GM21447 (cell line): ENCODE measurements at regions not wholly inside any gene's neighbourhood (a gene's known extent, or its start where the extent isn't known, plus 50 kb on each side); places are given as distances from the start of the nearest gene placed in this dataset.
"Not testable (repeated sequence)": the region's sequence is repeated elsewhere in the genome, so short reads cannot be mapped to it uniquely, and the experiment has no call there.

Experiments used
- ATAC-seq: cut with Tn5 transposase; IDR thresholded peaks from one replicate; pipeline ENCODE4 v1.9.1; 2021; ENCODE audit not compliant: unreplicated experiment

DNA sequence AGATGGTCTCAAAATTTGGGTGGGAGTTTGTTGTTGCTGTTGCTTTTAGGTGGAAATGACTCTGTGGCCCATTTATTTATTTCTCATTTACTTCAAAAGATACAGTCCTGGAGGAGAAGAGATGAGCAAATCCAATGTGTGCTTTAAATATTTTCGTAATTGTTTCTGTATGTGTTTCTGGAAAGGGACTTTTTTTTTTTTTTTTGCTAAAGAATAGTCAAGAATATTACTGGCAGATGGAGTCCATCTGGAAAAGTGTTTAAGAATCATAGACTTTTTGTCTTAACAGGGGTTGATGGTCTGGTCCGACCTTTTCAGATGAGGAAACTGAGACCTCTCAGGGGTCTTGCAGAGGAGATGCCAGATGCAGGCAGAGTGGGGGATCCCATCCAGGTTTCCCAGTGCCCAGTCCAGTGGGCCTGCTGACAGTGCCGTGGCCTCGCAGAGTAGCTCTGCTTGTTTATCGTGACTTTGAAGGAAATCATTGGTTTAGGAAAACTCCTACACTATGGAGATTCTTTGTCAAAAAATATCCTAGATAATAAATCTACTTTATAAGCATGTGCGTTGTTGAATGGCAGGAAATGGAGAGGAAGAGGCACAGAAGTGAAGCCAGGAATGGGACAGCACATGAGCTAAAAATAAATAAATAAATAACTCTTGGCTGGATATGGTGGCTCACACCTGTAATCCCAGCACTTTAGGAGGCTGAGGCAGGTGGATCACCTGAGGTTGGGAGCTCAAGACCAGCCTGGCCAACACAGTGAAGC, 164.3 kb upstream of the SVIL start:
- no peak for ATAC-seq

DNA sequence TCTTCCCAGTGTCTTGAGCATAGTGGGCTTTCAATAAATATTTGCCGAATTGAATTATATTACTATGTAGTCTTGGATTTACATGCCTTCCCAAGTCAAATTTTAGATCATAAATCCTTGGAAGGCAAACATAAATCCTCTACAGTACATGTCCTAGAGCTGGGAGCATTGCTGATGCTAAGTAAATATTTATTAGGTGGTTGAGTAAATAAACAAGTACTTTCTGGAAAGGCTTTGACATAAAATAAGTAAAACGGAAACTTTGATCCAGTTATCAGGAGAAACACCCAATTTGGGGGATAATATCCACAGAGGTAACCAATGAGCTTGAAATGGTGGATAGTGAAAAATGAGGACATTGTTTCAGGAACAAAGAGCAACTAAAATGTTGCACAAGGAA, 162.8 kb upstream of the SVIL start:
- ATAC-seq = no peak

DNA sequence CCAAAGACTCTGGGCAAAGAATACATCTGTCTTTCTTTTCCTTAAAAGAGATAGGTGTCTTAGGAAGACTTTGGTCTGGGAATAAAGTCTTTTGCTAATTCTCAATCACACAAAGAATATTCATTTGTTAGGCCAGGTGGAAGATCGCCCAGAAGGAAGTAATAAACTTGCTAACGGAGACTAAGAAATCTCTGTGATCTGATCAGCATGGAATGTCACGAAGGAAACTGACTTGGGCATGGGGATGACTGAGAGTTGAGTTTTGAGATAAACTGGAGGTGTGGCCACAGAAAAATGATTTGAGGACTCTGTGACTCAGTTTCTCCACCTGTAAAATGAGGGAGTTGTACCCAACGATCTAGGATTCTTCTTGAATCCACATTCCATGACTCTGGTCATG, 161.1 kb upstream of the SVIL start:
- no peak for ATAC-seq

DNA sequence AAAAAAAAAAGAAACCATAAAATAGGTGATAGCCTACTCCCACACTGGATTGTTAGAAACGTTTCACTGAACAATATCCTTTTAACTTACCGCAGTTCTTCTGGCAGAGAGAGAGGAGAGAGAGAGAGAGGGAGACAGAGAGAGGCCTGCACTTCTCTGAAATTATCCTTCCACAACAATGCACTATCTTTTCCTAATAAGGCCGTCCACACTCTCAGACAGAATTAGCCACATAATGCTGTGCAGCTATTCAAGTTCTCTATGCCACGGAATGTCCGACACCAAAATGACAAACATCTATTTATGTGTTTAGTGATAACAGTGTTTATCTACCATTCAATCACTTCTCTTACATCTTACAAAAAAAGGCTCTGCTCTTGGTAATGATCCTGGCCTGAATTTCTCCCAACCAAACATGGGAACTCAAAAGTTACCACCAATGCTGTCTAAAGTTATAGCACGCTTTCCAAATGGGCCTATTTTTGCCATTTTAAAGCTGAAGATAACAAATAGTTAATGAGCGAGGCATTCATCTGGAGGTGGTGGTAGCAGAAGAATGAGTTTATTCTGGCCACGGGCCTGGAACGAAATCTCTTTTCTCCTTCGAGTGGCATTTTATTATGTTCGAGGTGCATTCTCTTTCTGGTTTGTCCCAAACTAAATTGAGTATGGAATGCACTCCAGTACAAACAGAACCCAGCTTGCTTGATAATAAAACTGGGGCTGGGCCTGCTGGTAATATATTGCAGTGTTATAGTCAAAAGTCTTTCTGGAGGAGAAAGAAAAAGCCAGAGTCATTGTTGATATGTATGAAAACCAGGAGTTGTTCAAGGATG, 160.2 kb upstream of the SVIL start:
- no peak for ATAC-seq

DNA sequence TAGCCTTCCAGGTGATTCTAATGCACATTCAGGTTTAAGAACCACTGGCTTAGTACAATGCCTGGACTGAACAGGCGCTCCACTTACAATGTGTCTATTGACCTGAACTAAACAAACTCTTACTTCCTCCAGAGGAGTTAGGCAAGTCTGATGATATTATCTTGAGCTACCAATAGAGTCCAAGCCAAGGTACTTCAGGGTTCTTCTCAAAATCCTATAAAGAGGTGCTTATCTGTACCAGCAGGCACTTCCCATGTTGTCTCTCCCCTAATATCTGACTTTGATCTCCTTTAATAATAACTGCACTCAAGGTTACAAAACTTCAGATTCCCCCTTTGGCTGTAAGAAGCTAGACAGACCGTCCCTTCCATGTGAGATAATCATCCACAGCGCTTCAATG, 157.0 kb upstream of the SVIL start:
- no peak for ATAC-seq

DNA sequence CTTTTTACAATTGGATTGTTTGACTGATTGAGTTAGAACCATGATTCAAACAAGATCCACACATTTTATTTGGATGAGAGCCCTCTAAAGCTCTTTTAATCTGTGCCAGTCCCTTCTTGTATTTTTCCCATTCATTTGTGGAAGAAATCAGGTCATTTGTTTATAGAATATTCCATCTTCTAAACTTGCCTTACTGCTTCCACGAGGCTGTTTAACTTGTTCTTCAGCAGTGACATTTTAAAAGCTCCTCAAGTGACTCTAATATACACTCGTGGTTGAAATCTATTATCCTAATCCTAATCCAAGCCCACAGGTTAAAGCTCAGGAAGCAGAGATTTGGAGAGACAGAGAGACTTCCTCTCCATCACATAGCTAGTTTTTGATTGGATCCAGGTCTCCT, 155.4 kb upstream of the SVIL start:
- ATAC-seq = no peak

DNA sequence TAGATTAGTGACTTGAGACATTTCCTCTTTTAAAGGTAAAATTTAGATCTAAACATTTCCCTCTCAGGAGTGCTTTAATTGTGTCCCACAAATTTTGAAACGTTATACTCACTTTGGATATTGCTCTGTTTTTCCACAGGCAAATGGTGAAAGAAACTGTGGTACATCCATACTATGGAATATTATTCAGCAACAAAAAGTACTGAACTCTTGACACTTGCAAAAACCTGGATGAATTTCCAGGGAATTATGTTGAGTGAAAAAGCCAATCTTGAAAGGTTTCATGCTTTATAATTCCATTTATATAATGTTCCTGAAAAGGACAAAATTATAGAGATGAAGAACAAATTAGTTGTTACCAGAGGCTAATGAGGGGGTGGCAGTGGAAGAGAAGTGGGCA, 153.3 kb upstream of the SVIL start:
- no peak for ATAC-seq

DNA sequence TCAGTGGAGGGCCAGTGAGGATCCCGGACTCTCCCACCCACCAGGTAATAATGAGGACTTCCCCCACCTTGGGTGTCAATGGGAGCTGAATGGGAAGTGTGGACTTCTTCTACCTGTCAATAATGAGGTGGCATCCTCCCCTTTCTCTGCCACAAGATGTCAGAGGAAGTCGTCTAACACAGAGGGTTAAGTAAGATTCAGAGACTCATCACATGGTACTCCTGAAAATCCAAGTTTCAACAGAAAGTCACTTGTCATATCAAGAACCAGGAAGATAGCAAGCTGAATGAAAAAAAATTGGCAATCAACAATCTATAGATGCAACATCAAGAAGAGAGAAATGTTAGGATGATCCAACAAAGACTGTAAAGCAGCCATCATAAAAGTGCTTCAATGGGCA, 150.9 kb upstream of the SVIL start:
- no peak for ATAC-seq

DNA sequence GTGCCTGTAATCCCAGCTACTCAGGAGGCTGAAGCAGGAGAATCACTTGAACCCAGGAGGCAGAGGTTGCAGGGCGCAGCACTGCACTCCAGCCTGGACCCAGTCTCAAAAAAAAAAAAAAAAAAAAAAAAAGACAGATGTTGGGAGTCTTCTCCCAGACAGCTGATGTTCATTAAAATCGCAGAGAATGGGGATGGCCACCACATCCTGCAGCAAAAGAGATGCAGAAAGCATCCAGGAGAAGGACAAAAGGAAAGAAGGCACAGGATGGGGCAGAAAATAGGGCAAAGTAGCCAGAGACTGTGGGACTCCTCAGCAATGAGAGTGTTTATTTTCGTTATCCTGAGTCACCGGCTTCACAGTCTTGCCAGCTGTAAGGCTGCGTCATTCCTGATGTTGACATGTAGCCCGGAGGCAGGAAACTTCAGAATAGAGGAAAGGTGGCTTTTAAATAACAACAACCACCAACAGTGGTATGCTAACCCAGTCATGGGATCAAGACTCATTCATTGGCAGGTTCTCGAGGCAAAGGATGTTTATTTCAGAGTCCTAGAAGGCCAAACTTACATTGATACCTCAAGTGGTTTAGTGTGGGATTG, 149.5 kb upstream of the SVIL start:
- no peak for ATAC-seq

DNA sequence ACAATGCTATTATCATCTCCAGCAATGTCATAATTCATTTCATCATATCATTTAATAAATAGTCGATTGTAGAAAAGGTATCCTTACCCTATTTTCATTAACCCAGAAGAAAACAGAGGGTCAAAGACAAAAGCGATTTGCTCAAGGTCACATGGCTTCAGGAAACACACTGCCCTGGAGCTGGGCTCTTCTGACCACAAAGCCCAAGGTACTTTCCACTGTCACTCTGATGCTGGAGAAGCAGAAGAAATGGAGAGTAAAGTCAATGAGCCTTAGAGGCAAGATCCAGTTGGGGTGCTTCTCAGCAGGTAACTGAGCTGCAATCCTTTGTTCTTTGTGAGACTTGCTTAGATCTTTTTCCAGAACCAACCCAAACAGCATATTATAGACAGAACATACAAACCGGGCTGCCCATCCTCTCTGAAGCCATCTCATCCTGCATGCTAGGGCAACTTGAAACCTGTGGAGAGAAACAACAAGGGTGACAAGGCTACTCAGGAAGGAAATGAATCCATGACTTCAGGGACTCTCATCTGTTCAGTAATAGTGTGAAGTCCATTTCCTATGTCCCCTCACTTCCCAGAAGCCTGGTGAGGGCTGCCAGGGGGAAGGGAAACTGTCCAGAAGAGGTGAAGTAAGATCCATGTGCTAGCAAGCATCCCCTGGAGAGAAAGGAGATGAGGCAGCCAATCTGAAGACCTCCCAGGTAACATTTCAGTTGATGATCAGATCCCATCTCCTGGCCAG, 148.6 kb upstream of the SVIL start:
- ATAC-seq = no peak

DNA sequence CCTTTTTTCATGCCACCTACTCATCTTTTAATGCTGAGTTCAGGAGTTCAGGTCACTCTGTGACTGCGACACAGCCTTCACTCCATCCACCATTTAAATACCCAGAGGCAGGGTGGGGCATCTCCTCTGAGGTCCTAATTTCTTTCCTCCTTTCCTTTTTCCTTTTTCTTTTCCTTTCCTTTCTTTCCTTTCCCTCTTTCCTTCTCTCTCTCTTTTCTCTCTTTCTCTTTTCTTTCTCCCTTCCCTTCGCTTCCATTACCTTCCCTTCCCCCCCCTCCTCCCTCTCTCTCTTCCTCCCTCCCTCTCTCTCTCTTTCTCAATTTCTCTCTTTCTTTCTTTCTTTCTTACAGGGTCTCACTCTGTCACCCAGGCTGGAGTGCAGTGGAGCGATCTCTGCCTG, 145.9 kb upstream of the SVIL start:
- ATAC-seq = no peak

DNA sequence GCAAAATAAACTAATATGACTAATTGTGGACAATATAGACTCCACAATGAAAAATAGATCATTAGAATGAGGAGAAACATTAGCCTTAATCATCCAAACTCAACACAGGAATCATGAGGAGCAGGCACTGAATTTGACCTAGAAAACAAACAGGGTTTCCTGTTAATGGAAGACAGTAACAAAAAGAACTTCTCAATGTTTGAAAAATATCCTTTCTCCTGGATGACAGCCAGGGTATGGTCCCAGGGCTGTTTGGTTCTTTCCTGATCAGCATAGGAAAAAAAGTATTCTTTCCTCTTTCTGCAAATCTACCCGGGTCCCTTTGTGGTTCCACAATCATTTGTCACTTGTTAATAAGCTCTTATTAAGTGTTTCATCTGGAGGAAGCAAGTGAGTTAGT, 145.3 kb upstream of the SVIL start:
- no peak for ATAC-seq

DNA sequence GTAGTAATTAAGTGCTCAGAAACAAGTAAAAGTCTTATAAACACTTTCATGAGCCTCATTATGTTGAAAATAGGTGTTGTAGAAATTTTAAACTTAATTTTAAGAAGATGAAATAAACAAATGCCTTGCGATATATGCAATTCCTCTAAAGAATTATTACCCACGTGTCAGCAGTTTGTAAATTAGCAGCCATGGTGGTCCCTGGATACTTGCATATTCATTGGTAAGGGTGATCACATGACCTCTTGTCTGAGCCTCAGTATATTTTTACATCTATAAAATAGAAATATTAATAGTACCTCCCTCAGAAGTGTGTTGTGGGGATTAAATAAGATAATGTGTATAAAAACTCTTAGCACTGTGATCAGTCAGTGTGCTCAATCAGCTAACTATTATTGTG, 141.5 kb upstream of the SVIL start:
- ATAC-seq = no peak

DNA sequence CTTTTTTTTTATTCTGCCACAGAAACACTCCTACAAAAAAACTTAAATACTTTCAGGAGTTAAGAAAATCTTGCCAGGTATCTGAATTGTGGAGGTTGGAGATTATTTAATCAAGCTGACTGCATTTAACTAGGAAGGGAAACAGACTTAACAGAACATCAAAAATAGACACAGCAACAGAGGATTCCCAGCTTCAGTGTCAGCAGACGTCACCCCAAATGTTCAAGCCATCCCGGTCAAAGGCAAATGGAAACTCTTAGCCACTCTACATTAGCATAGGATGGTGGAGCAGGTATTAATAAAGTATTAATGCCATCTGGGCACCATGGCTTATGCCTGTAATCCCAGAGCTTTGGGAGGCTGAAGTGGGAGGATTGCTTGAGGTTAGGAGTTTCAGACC, 139.7 kb upstream of the SVIL start:
- ATAC-seq = no peak

DNA sequence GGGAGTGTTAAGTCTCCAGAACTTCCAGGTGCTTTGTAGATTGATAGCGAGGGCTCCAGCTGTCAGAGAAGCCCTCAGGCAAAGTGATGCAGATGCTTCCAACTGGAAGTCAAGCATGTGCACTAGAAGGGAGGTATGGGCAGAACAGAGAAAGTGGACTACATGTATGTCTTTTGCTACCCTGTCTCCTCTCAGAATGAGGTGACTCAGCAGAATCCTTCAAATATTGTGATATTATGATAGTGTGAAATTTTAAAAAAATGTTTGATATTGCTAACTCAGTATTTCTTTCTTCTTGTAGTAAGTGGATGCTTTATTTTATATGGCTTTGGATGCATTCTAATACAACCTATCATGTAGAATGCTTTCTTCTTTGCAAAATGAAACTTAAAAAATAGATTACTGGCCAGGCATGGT, 138.9 kb upstream of the SVIL start:
- ATAC-seq = no peak

DNA sequence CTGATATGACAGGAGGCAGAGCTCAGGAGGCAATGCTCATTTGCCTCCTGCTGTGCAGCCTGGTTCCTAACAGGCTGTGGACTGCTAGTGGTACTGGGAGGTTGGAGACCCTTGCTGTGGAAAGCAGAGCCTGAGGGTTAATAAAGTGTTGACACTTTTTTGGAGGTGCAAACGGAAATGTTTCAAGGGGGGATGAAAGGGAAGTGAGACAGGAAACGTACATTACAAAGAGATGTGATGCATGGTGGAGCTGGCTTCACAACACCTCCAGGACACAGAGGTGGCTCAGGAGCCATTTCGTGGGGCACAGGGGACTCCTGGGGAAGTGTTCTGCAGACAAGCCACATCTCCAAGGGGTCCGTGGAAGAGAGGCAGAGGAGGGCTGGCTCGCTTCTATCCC, 137.6 kb upstream of the SVIL start:
- ATAC-seq = no peak

DNA sequence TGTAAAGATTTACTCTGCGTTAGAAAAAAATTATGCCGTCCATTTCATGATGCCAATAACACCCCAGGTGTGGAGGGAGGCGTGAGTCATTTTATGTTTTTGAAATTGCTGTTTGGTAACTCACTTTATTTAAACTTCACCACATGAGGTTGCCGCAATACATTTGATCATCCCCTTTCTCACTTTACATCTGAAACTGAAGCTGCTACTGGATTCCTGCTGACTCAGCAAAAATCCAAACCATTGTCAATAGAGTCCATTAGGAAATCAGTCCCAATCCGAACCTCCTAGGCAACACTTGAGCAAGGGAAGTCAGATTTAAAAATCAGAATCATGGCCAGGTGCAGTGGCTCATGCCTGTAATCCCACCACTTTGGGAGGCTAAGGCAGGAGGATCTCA, 136.6 kb upstream of the SVIL start:
- no peak for ATAC-seq

DNA sequence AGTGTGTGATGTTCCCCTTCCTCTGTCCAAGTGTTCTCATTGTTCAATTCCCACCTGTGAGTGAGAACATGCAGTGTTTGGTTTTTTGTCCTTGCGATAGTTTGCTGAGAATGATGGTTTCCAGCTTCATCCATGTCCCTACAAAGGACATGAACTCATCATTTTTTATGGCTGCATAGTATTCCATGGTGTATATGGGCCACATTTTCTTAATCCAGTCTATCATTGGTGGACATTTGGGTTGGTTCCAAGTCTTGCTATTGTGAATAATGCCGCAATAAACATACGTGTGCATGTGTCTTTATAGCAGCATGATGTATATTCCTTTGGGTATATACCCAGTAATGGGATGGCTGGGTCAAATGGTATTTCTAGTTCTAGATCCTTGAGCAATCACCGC, 134.5 kb upstream of the SVIL start:
- not testable (repeated sequence) for ATAC-seq

DNA sequence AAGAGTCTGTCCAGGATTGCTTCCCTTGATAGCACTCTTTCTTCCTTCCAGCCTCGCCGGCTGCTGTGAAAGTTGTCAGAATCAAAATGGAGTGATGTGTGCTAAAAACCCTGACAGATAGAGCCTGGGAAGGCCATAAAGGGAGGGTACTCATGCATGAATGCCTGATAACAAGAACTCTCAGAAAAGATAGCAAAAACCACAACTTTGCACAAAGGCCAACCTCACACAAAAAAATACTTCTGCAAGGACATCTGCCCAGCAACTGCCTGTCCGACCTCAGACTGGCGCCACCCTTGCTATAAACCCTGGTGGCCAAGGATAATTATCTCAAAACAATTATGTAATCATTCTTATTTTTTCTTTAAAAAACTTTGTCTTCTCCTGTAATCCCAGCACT, 133.2 kb upstream of the SVIL start:
- no peak for ATAC-seq

DNA sequence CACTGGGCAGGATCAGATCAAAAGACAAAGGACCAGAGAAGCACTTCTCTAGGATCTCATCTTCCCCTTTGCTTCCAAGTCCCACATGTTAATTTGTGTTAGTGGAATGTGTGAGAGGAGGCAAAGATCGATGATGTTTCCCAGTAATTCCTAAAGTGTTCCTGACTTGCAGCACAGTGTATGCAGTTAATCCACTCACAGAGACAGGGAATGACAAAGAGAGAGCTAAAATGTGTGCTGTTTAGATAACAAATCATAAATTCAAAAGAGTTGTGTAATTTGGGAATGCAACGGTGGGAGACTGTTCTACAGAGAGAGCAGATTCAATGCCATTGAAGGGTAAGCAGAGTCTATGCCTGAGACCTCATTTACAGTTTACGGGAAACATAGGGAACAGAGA, 132.0 kb upstream of the SVIL start:
- ATAC-seq = no peak

DNA sequence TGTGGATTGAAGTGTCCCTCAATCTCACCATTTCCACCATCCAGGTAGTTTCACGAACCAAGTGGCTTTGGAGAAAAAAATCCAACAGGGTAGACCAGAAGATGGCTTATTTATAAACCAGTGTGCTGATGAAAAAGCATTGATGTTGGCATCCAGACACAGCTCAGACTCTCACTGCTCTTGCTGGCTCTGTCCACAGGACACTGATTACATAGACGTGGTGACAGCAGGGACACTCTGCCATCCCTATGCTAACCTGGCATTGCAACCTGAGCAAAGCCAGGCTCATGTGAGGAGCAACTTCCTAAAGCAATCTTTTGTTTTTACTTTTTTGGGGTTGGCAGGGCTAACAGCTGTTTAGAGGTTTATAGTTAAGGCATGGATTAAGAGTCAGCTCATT, 130.6 kb upstream of the SVIL start:
- ATAC-seq = no peak

DNA sequence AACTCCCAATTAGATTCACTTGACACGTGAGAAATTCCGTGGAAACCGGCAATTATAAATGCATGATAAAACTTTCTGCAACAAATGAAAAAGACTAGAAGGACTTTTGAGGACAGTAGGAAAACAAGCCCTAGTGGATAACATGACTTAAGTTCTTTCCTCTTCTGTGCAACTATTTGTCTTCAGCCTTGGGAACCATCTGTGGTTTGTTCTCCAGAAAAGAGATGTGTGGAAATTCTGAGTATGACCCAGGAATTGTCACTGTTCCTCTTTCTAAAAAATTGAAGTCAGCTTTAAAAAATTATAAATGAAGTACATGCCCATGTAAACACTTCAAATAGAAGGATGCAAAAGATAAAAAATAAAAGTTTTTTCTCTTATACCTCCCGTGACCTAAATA, 128.6 kb upstream of the SVIL start:
- ATAC-seq = no peak
